Neural cell (in vitro differentiated cells): ENCODE measurements at regions not wholly inside any gene's neighbourhood (a gene's known extent, or its start where the extent isn't known, plus 50 kb on each side); places are given as distances from the start of the nearest gene placed in this dataset.

Source experiments
- H2AFZ ChIP-seq: fragments of 200-600, 300-800 bp; sonication (generic), shearing (Covaris generic); 2 replicates; pipeline ENCODE4 v1.6.0; 2014; ENCODE audit warnings: low read depth, mild to moderate bottlenecking, antibody characterized with exemption, low read length, moderate library complexity
- H3F3A ChIP-seq: fragments of 200-600 bp; shearing (Covaris generic); 2 replicates; pipeline ENCODE4 v1.6.1; 2016; ENCODE audit warnings: mild to moderate bottlenecking, moderate library complexity, mixed read lengths, antibody characterized with exemption, low read length; ENCODE audit not compliant: insufficient read depth, poor library complexity, severe bottlenecking
- H3K27ac ChIP-seq: fragments of 200-600, 300-800 bp; sonication (generic), shearing (Covaris generic); 2 replicates; pipeline ENCODE4 v1.5.1; 2014; ENCODE audit warnings: mild to moderate bottlenecking, low read length, moderate library complexity
- H3K27me3 ChIP-seq: fragments of 300-800, 200-600 bp; sonication (generic), shearing (Covaris generic); 2 replicates; pipeline ENCODE4 v1.6.0; 2014; ENCODE audit warnings: mild to moderate bottlenecking, low read depth, low read length, moderate library complexity; ENCODE audit not compliant: insufficient read depth
- H3K36me3 ChIP-seq: fragments of 300-800, 200-600 bp; sonication (generic), shearing (Covaris generic); 2 replicates; pipeline ENCODE4 v1.5.1; 2014; ENCODE audit warnings: mild to moderate bottlenecking, antibody characterized with exemption, low read length, moderate library complexity; ENCODE audit not compliant: insufficient read depth
- H3K4me2 ChIP-seq: fragments of 300-800, 200-600 bp; sonication (generic), shearing (Covaris generic); 2 replicates; pipeline ENCODE4 v1.6.0; 2014; ENCODE audit warnings: mild to moderate bottlenecking, low read length
- H3K4me3 ChIP-seq: fragments of 300-800, 200-600 bp; sonication (generic), shearing (Covaris generic); 2 replicates; pipeline ENCODE4 v1.5.1; 2014; ENCODE audit warnings: mild to moderate bottlenecking, low read length, moderate library complexity
- H3K79me2 ChIP-seq: fragments of 200-600 bp; shearing (Covaris generic); replicated peaks from 2 replicates; pipeline ENCODE4 v1.6.0; 2014; ENCODE audit warnings: mild to moderate bottlenecking, low read length, moderate library complexity; ENCODE audit not compliant: insufficient read depth
- H3K9ac ChIP-seq: fragments of 300-800, 200-600 bp; sonication (generic), shearing (Covaris generic); 2 replicates; pipeline ENCODE4 v1.6.1; 2016; ENCODE audit warnings: mild to moderate bottlenecking, low read length, mixed read lengths
- H3K9me2 ChIP-seq: fragments of 200-600 bp; shearing (Covaris generic); 2 replicates; pipeline ENCODE4 v1.6.1; 2016; ENCODE audit warnings: mild to moderate bottlenecking, low read length, mixed read lengths; ENCODE audit not compliant: insufficient read depth
- H3K9me3 ChIP-seq: fragments of 200-600, 300-800 bp; sonication (generic), shearing (Covaris generic); 2 replicates; pipeline ENCODE4 v1.6.1; 2016; ENCODE audit warnings: mild to moderate bottlenecking, mixed run types, low read length, moderate library complexity, mixed read lengths
- H4K20me1 ChIP-seq: fragments of 200-600 bp; shearing (Covaris generic); 2 replicates; pipeline ENCODE4 v1.6.1; 2016; ENCODE audit warnings: mild to moderate bottlenecking, mixed run types; ENCODE audit not compliant: insufficient read depth
- EP300 ChIP-seq: fragments of 450-650 bp; conservative IDR thresholded peaks from 2 replicates; pipeline ENCODE4 v1.6.1; 2014; ENCODE audit warnings: antibody characterized with exemption, mild to moderate bottlenecking, moderate library complexity; ENCODE audit not compliant: poor library complexity, severe bottlenecking
- EZH2 ChIP-seq: fragments of 200-600, 300-800 bp; shearing (Covaris generic), sonication (generic); IDR thresholded peaks from 2 replicates; pipeline ENCODE4 v1.6.1; 2014; ENCODE audit warnings: antibody characterized with exemption, low read length, borderline replicate concordance, mild to moderate bottlenecking; ENCODE audit not compliant: insufficient read depth, poor library complexity, severe bottlenecking
- MXI1 ChIP-seq: fragments of 450-650 bp; conservative IDR thresholded peaks from 2 replicates; pipeline ENCODE4 v1.6.1; 2014; ENCODE audit warnings: antibody characterized with exemption, mild to moderate bottlenecking; ENCODE audit not compliant: poor library complexity, severe bottlenecking
- POLR2AphosphoS5 ChIP-seq: IDR thresholded peaks from 2 replicates; pipeline ENCODE4 v1.6.1; 2012
- RAD21 ChIP-seq: fragments of 450-650 bp; conservative IDR thresholded peaks from 2 replicates; pipeline ENCODE4 v1.6.1; 2014; ENCODE audit warnings: antibody characterized with exemption, mild to moderate bottlenecking, moderate library complexity
- SMC3 ChIP-seq: fragments of 450-650 bp; conservative IDR thresholded peaks from 2 replicates; pipeline ENCODE4 v1.6.1; 2014; ENCODE audit warnings: antibody characterized with exemption, mild to moderate bottlenecking, moderate library complexity; ENCODE audit not compliant: poor library complexity
- TAF1 ChIP-seq: IDR thresholded peaks from 2 replicates; pipeline ENCODE4 v1.6.1; 2012; ENCODE audit warnings: low read depth
- TF ChIP-seq, protein P1 (sequence below): IDR thresholded peaks from 2 replicates; pipeline ENCODE4 v1.6.1; 2012; ENCODE audit warnings: borderline replicate concordance
- TF ChIP-seq, protein P2 (sequence below): fragments of 450-650 bp; IDR thresholded peaks from 2 replicates; pipeline ENCODE4 v1.5.1; 2014; ENCODE audit warnings: antibody characterized with exemption, mild to moderate bottlenecking, moderate library complexity; ENCODE audit not compliant: poor library complexity, severe bottlenecking

DNA sequence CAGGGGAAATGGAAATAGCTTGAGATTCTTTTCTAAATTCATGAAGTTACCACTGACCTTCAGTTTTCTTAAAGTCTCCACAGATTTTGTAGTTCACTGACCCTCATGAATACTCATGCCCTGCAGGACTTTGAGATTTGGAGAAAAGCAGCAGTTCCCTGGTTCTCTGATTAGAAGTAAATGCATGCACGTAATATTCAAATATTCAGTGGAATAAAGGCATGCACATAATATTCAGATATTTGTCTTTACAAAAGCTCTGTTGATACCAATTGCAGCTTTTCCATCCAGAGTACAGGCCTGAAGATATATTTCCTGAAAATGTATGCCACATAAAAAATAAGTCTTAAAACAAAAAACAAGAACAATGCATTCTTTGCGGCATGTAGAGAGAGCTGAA lies 219.8 kb downstream of the ADCYAP1 start:
- Histone ChIP-seq H4K20me1 (no peaks in the 10 kb centered on the region), H3K4me3 (no peak overlapping the region), H3K27me3 (no peaks in the 10 kb centered on the region), H3K9ac (no peak overlapping the region), H3K9me2 (no peaks in the 10 kb centered on the region), H3K79me2 (no peaks in the 10 kb centered on the region), H3K4me2 (no peak overlapping the region), H3K9me3 (peaks cover 8% of the 10 kb centered on the region), H3K36me3 (no peaks in the 10 kb centered on the region), H3K27ac (no peak overlapping the region), H3F3A (no peaks in the 10 kb centered on the region), H2AFZ (no peak overlapping the region)
- TF ChIP-seq EZH2 (no peak), TAF1 (no peak), MXI1 (no peak)
- TF ChIP-seq, protein P1, sequence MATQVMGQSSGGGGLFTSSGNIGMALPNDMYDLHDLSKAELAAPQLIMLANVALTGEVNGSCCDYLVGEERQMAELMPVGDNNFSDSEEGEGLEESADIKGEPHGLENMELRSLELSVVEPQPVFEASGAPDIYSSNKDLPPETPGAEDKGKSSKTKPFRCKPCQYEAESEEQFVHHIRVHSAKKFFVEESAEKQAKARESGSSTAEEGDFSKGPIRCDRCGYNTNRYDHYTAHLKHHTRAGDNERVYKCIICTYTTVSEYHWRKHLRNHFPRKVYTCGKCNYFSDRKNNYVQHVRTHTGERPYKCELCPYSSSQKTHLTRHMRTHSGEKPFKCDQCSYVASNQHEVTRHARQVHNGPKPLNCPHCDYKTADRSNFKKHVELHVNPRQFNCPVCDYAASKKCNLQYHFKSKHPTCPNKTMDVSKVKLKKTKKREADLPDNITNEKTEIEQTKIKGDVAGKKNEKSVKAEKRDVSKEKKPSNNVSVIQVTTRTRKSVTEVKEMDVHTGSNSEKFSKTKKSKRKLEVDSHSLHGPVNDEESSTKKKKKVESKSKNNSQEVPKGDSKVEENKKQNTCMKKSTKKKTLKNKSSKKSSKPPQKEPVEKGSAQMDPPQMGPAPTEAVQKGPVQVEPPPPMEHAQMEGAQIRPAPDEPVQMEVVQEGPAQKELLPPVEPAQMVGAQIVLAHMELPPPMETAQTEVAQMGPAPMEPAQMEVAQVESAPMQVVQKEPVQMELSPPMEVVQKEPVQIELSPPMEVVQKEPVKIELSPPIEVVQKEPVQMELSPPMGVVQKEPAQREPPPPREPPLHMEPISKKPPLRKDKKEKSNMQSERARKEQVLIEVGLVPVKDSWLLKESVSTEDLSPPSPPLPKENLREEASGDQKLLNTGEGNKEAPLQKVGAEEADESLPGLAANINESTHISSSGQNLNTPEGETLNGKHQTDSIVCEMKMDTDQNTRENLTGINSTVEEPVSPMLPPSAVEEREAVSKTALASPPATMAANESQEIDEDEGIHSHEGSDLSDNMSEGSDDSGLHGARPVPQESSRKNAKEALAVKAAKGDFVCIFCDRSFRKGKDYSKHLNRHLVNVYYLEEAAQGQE, result no peak

DNA sequence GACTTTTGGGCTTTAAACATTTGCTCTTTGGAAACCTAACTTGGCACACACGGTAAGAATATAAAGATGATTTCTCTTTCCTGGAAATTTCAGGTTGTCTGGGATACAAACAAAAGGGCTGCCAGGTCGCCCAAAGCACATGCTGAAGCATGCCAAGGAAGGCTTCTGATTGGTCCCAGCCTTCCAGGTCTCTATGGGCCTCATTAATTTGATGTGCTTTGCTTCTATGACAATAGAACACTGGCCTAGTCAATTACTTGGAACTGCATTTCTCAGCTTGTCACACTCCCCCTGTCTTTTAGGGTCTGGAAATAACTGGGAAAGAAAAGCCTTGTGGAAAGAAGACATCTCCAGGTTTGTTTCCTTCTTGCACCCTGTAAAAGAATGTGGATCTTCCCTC lies 228.9 kb downstream of the ADCYAP1 start:
- no peak overlapping the region for H3K4me2 ChIP-seq
- TF ChIP-seq, protein P2, sequence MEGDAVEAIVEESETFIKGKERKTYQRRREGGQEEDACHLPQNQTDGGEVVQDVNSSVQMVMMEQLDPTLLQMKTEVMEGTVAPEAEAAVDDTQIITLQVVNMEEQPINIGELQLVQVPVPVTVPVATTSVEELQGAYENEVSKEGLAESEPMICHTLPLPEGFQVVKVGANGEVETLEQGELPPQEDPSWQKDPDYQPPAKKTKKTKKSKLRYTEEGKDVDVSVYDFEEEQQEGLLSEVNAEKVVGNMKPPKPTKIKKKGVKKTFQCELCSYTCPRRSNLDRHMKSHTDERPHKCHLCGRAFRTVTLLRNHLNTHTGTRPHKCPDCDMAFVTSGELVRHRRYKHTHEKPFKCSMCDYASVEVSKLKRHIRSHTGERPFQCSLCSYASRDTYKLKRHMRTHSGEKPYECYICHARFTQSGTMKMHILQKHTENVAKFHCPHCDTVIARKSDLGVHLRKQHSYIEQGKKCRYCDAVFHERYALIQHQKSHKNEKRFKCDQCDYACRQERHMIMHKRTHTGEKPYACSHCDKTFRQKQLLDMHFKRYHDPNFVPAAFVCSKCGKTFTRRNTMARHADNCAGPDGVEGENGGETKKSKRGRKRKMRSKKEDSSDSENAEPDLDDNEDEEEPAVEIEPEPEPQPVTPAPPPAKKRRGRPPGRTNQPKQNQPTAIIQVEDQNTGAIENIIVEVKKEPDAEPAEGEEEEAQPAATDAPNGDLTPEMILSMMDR, result peak; percentile 38
- no peak for TF ChIP-seq MXI1
- TF ChIP-seq EZH2, result no peak
- peak; percentile 64 for TF ChIP-seq EP300
- TF ChIP-seq POLR2AphosphoS5, result peak; percentile 42
- TF ChIP-seq SMC3, result no peak
- peak; percentile 37 for TF ChIP-seq RAD21
- TF ChIP-seq, protein P1, result peak; percentile 58
- no peaks in the 10 kb centered on the region for H3K27me3 ChIP-seq
- H3K9me2 ChIP-seq, result no peaks in the 10 kb centered on the region
- no peaks in the 10 kb centered on the region for H3F3A ChIP-seq
- H3K27ac ChIP-seq, result peak overlapping the region; percentile 61
- no peak overlapping the region for H2AFZ ChIP-seq
- peak overlapping the region; percentile 19 for H3K4me3 ChIP-seq
- H4K20me1 ChIP-seq, result no peaks in the 10 kb centered on the region
- H3K36me3 ChIP-seq, result no peaks in the 10 kb centered on the region
- H3K79me2 ChIP-seq, result no peaks in the 10 kb centered on the region
- no peaks in the 10 kb centered on the region for H3K9me3 ChIP-seq
- H3K9ac ChIP-seq, result no peak overlapping the region
